ENCODE measurements at regions not wholly inside any gene's neighbourhood (a gene's known extent, or its start where the extent isn't known, plus 50 kb on each side); places are given as distances from the start of the nearest gene placed in this dataset.
"Not testable (repeated sequence)": the region's sequence is repeated elsewhere in the genome, so short reads cannot be mapped to it uniquely, and the experiment has no call there.

GRCh38 chr3:162597226-162597625 lies 1100.6 kb downstream of the OTOL1 start:
- no peak for DNase-seq

DNA sequence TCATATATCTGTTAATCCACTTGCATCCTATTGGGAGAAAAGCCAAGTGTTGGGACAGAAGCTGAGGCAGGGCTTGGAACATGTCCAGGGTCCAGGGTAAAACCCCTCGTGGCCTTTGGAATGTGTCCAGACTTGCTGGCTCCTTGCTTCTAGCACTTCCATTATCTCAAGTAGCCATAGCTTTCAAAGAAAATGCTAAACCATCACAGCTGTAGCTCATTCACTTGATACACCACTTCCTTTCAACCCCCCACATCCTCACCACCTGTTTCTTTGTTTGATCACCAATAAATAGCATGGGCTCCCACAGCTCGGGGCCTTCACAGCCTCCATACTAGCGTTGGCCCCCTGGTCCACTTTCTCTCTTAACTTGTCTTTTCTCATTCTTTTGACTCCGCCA lies 1101.9 kb downstream of the OTOL1 start:
- not testable (repeated sequence) for DNase-seq

DNA sequence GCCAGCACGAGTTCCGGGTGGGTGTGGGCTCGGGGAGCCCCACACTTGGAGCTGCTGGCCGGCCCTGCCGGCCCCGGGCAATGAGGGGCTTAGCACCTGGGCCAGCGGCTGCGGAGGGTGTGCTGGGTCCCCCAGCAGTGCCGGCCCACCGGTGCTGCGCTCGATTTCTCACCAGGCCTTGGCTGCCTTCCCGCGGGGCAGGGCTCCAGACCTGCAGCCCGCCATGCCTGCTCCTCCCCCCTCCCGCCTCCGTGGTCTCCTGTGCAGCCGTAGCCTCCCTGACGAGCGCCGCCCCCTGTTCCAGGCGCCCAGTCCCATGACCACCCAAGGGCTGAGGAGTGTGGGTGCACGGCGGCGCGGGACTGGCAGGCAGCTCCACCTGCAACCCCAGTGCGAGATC lies 1103.1 kb downstream of the OTOL1 start:
- DNase-seq = not testable (repeated sequence)

GRCh38 chr3:162601101-162601670 lies 1104.6 kb downstream of the OTOL1 start:
- DNase-seq = no peak

DNA sequence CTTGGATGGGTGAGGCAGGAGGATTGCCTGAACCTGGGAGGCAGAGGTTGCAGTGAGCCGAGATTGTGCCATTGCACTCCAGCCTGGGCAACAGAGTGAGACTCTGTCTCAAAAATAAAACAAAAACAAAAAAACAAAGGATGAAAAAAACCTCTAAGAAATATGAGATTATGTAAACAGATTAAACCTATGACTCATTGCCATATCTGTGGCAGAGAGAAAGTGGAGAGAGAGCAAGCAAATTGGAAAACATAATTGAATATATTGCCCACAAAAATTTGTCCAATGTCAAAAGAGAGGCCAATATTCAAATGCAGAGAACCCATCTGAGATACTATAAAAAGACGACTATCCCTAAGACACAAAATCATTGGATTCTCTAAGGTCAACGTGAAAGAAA lies 1106.0 kb downstream of the OTOL1 start:
- DNase-seq = no peak

DNA sequence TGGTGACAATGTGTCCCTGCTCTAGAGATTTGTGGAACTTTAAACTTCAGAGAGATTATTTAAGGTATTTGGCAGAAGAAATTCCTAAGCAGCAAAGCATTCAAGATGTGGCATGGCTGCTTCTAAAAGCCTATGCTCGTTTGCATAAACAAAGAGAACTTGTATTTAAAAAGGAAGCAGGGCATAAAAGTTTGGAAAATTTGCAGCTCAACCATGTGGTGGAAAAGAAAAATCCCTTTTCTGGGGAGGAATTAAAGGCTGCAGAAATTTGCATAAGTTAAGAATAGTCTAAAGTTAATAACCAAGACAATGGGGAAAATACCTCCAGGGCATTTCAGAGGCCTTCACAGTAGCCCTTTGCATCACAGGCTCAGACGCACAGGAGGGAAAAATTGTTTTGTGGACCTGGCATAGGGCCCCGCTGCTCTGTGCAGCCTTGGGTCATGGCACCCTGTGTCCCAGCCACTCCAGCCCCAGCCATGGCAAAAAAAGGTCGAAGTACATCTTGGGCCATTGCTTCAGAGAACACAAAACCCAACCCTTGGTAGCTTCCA lies 1109.1 kb downstream of the OTOL1 start:
- no peak for DNase-seq

- DNase-seq = no peak
These were observed 1113.7 kb downstream of the OTOL1 start for GRCh38 chr3:162610261-162610660.

DNA sequence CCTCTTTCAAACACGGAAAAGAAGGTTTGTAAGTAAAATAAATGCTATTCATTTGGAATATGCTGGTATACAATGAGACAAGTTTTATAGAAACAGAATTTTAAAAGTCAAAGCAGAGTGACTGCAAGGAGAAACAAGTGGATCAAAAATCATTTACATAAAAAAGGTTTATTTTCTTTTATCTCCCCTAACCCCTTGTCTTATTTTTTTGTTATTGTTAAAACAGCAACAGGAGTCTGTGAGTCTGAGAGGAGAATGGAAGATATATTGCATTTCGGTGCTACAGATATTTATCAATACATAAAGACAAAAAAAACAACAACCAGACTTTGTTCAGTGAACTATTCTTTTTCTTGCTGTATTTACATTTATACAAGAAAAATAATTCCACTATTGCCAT lies 1116.4 kb downstream of the OTOL1 start:
- DNase-seq = no peak

GRCh38 chr3:162626172-162626571 lies 1129.6 kb downstream of the OTOL1 start:
- no peak for DNase-seq

DNA sequence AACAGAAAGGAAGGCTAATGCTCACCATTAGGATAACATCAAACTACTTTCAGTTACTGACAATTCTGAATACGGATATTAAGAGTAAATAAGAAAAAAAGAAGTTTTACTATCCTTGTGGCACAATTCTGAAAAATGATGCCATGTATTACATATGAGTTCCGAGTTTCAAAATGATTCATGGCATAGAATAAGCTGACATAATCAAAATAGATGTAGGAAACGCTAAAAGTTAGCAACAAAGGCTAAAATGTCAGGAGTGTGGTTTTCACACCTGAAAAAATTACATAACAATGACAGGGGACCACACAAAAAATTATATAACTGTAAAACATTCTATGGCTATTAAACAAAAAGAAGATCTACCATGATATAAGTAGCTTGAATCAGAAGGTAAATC lies 1131.9 kb downstream of the OTOL1 start:
- no peak for DNase-seq

GRCh38 chr3:162629372-162629771 lies 1132.8 kb downstream of the OTOL1 start:
- DNase-seq = no peak

GRCh38 chr3:162632672-162633071 lies 1136.1 kb downstream of the OTOL1 start:
- no peak for DNase-seq

- not testable (repeated sequence) for DNase-seq
These were observed 1143.6 kb downstream of the OTOL1 start for GRCh38 chr3:162640208-162640607.

DNA sequence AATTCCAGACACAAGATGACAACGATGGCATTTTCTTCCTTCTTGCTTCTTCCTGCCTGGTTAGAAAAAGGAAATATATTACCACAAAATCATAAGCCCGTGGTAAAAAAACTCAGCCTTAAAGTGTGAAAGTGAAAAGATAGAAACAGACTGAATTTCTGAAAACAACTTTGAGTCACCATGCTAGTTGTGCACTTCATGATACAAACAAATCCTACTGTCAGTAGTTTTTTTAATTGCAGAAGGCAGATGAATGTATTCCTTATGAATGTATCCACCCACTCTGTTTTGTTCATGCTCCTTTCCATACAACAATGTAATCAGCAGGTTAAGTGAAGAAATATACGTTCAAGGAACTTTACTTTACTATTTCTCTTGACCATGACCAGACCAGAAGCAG lies 1144.7 kb downstream of the OTOL1 start:
- no peak for DNase-seq

DNA sequence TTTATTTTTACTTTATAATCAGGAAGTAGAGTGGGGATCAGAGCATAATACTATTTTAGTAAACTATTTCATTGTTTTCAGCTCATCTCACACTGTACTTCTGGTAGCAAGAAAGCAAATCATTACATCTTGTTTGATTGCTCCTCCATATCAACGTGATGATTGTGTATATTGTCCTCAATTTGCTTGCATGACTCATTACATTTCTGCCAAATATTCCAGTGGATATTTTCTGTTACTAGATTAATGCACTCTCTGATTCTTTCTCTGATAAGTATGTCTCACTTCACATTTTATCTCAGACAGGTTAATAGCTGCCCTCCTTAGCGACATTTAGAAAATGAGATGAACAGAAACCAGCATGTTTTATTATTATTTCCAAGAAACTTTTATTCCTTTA lies 1145.3 kb downstream of the OTOL1 start:
- DNase-seq = no peak

GRCh38 chr3:162643245-162643644 lies 1146.6 kb downstream of the OTOL1 start:
- DNase-seq = no peak

GRCh38 chr3:162647321-162647720 lies 1150.7 kb downstream of the OTOL1 start:
- DNase-seq = no peak

DNA sequence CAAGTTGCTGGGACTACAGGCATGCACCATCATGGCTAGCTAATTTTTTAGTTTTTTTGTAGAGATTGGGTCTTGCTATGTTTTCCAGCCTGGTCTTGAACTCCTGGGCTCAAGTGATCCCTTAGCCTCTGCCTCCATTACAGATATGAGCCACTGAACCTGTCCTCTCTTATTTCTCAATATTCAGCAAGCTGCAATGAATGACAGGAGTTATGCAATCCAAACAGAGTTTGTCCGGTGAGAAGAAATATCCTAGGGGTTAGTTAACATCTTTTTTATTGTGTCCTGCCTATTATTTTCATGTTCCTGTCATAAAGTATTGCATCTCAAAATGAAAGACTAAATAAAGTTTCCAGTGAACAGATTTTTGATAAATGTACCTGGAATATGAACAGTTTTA lies 1161.4 kb downstream of the OTOL1 start:
- no peak for DNase-seq

DNA sequence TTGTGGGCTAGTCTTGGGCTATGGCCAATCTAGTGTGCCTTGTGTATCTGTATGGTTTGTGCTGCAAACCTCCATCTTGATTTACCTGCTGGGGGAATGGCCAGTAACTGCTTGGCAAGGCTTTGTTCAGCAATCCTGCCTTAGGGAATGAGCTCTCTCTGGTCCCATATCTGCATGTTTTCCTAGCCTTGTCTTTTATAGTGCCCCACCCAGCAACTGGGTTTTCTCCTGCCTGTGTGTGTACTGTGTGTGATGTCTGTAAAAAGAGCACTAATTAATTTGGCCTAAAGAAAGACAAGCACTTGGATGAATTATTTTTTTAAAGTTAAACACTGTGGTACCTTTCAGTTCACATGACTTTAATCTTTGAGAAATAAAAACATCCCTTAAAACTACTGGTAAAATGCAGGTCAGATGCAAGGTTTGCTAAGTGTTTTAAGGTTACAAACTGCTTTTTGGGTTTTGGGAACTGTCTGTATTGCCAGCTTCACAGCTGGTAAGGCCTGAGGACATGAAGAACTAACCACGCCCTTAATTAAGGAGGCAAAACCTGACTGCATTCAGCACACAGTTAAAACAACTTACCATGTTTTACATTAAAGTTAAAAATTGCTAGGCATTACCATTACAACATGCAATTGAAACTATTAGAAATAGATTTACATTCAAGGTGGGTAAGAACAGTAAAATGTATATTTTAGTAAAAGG lies 1169.2 kb downstream of the OTOL1 start:
- no peak for DNase-seq

GRCh38 chr3:162666835-162667234 lies 1170.2 kb downstream of the OTOL1 start:
- DNase-seq = no peak

DNA sequence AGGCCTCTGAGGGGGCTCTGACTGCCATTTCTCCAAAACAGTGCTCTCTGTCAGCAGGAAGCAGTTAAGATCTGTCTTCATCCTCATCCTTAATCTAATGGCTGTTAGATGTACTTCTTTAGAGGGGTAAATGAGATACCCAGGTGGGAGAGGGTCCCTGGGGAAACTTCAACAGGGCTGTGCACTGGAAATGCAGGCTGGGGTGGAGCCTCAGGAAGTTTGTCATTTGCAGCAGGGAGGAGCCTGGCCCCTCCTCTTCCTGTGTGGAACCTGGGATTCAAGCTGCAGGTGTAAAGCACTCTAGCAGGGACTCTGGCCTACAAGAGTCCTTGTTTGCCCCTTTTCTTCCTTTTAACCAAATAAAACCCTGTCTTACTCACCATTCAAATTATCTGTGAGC lies 1173.6 kb downstream of the OTOL1 start:
- DNase-seq = no peak

GRCh38 chr3:162677475-162677874 lies 1180.9 kb downstream of the OTOL1 start:
- DNase-seq = no peak

- no peak for DNase-seq
These were observed 1182.3 kb downstream of the OTOL1 start for GRCh38 chr3:162678941-162679340.

- DNase-seq = no peak
These were observed 1187.7 kb downstream of the OTOL1 start for GRCh38 chr3:162684260-162684659.

DNA sequence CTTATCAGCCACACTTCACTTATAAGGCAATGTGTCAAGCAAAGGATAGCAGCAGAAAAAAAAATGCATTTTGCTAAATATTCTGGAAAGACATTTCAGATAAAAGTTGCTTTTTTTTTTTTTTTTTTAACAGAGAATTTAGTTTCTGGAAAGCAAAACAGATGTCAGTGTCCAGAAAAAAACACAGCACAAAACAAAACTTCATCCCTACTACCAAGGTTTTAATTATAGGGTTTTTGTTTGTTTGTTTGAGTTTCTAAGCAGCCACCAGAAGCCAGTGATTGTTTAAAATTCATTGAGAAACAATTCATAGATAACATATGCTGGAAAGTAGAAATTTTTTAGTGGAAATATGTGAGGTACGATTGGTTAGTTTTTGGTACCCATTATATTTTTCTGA lies 1202.7 kb downstream of the OTOL1 start:
- DNase-seq = no peak

Data from MV-4-11 (cell line).